ENCODE measurements at regions not wholly inside any gene's neighbourhood (a gene's known extent, or its start where the extent isn't known, plus 50 kb on each side); places are given as distances from the start of the nearest gene placed in this dataset.
A peak's percentile ranks its signal among the peaks of the same experiment; 100 is the strongest.

- H3K36me3 ChIP-seq (ENCODE audit: low read depth) = no peaks in the 10 kb centered on the region
- DNase-seq = no peak
- no peak overlapping the region for H3K4me3 ChIP-seq
- H3K4me2 ChIP-seq (ENCODE audit: unreplicated experiment) = no peak overlapping the region
- no peaks in the 10 kb centered on the region for H3K27me3 ChIP-seq (replicated peaks; ENCODE audit: insufficient read depth)
- H3K9me2 ChIP-seq (ENCODE audit: insufficient read depth) = no peaks in the 10 kb centered on the region
- no peaks in the 10 kb centered on the region for H3F3A ChIP-seq (ENCODE audit: insufficient read depth)
- no peaks in the 10 kb centered on the region for H3K9me3 ChIP-seq (ENCODE audit: low read depth)
- in situ Hi-C loops (cut with MboI) = no loop called here
- TF ChIP-seq EZH2phosphoT487 (IDR thresholded peaks at IDR 0.05; ENCODE audit: insufficient read depth, low read depth) (no peak), EZH2 (IDR thresholded peaks at IDR 0.05; ENCODE audit: insufficient read depth, poor library complexity, severe bottlenecking) (no peak)
- no peaks in the 10 kb centered on the region for H3K79me2 ChIP-seq (ENCODE audit: insufficient read depth)
- H3K27ac ChIP-seq = no peak overlapping the region
- WGBS, 2 experiments (ENCODE audit: low coverage in 1 of 2, low lambda C conversion rate in 2 of 2, missing lambda C conversion rate in 2 of 2) = 45 to 60% methylated on average over 1 of the region's 1 CpG
- no peak overlapping the region for H3K9ac ChIP-seq
- no peaks in the 10 kb centered on the region for H3K4me1 ChIP-seq (ENCODE audit: insufficient read depth)
- no peaks in the 10 kb centered on the region for H4K20me1 ChIP-seq (ENCODE audit: insufficient read depth)
- H2AFZ ChIP-seq = no peak overlapping the region
Observed at GRCh38 chrX:97860226-97860625, 976.5 kb downstream of the RPA4 start.

DNA sequence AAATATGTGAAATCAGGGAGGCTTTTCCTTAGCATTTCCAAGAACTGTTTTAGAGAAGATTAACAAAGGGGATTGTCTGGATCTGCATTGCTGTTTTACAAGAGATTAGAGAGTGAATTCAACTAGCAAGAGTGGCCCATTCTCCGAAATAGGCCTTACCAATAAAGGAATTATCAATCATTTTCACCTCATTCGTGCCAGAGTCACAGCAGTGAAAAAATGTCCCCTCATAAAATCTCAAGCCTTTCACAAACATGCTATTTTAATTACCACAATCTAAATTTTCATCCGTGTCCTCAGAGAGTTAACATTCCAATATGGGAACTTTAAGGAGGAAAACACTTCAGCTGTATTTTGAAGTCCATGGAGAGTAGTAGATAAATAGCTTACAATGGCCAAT, 979.6 kb downstream of the RPA4 start:
- H3K9ac ChIP-seq = no peak overlapping the region
- H3K79me2 ChIP-seq (ENCODE audit: insufficient read depth) = no peaks in the 10 kb centered on the region
- DNase-seq = no peak
- no peak overlapping the region for H3K4me2 ChIP-seq (ENCODE audit: unreplicated experiment)
- H3K9me3 ChIP-seq (ENCODE audit: low read depth) = no peaks in the 10 kb centered on the region
- H3K4me1 ChIP-seq (ENCODE audit: insufficient read depth) = no peaks in the 10 kb centered on the region
- H3K27ac ChIP-seq = no peak overlapping the region
- in situ Hi-C loops (cut with MboI) = no loop called here
- H4K20me1 ChIP-seq (ENCODE audit: insufficient read depth) = no peaks in the 10 kb centered on the region
- 7 to 10% methylated on average over 3 of the region's 3 CpGs for WGBS, 2 experiments (ENCODE audit: low coverage in 1 of 2, low lambda C conversion rate in 2 of 2, missing lambda C conversion rate in 2 of 2)
- H3K9me2 ChIP-seq (ENCODE audit: insufficient read depth) = no peaks in the 10 kb centered on the region
- H3K4me3 ChIP-seq = no peak overlapping the region
- H3K36me3 ChIP-seq (ENCODE audit: low read depth) = no peaks in the 10 kb centered on the region
- no peaks in the 10 kb centered on the region for H3F3A ChIP-seq (ENCODE audit: insufficient read depth)
- no peaks in the 10 kb centered on the region for H3K27me3 ChIP-seq (replicated peaks; ENCODE audit: insufficient read depth)
- H2AFZ ChIP-seq = no peak overlapping the region
- TF ChIP-seq EZH2phosphoT487 (IDR thresholded peaks at IDR 0.05; ENCODE audit: insufficient read depth, low read depth) (no peak), EZH2 (IDR thresholded peaks at IDR 0.05; ENCODE audit: insufficient read depth, poor library complexity, severe bottlenecking) (no peak)

DNA sequence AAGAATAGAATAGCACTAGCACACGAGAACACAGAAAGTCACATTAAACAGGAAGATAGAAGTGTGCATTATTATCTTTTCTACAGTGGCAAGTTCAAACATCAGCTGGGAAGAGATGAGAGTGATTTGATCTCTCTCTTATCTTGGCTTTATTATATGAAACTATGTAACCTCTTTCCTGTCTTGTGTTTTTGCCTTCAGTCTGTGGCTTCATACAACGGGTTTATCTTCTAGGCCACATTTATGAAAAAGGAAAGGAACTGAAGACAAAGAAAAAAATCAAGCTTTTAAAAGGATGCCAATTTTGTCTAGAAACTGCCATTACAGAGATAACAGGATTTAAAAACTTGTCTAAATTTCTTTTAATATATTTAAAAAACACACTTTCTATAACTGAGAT, 983.6 kb downstream of the RPA4 start:
- in situ Hi-C loops (cut with MboI) = no loop called here
- H3K36me3 ChIP-seq (ENCODE audit: low read depth) = no peaks in the 10 kb centered on the region
- H3K9me2 ChIP-seq (ENCODE audit: insufficient read depth) = no peaks in the 10 kb centered on the region
- H3K4me3 ChIP-seq = no peak overlapping the region
- no peaks in the 10 kb centered on the region for H4K20me1 ChIP-seq (ENCODE audit: insufficient read depth)
- H3K79me2 ChIP-seq (ENCODE audit: insufficient read depth) = no peaks in the 10 kb centered on the region
- TF ChIP-seq EZH2phosphoT487 (IDR thresholded peaks at IDR 0.05; ENCODE audit: insufficient read depth, low read depth) (no peak), EZH2 (IDR thresholded peaks at IDR 0.05; ENCODE audit: insufficient read depth, poor library complexity, severe bottlenecking) (no peak)
- no peak overlapping the region for H2AFZ ChIP-seq
- H3K4me1 ChIP-seq (ENCODE audit: insufficient read depth) = no peaks in the 10 kb centered on the region
- H3F3A ChIP-seq (ENCODE audit: insufficient read depth) = no peaks in the 10 kb centered on the region
- no peaks in the 10 kb centered on the region for H3K9me3 ChIP-seq (ENCODE audit: low read depth)
- WGBS, 2 experiments (ENCODE audit: low coverage in 1 of 2, low lambda C conversion rate in 2 of 2, missing lambda C conversion rate in 2 of 2) = 27 to 31% methylated on average over 2 of the region's 2 CpGs
- H3K4me2 ChIP-seq (ENCODE audit: unreplicated experiment) = no peak overlapping the region
- DNase-seq = no peak
- H3K27ac ChIP-seq = no peak overlapping the region
- H3K27me3 ChIP-seq (replicated peaks; ENCODE audit: insufficient read depth) = no peaks in the 10 kb centered on the region
- H3K9ac ChIP-seq = no peak overlapping the region

DNA sequence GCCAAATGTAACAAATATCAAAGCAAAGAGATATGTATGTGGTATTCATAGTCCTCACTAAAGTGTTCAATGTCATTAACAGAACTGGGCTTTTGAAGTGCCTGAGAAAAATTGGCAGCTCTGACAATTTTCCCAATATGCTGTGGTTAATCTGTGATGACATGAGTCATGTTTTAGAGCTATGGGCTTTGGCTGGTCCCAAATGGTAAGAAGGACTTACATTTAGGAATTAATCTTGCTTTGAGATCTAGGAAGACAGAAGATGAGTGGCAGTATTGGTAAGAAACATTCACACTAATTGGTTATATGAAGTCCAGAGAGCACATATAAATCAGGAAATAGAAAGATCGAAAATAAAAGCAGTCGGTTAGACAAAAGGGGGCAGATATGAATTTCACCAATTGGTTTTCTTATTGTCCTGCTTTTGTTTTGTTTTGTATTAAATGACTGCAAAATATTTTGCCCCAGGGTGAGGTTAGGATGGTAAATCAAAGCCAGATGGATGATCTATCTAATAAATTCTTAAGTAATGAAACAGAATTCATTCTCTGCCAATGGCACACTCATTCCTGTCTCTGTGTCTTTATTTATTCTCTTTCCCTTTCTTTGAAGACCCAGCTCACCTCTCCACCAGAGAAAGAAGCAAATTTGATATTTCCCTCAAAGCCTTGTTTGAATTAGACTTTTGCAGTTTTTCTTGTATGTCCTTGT, 993.1 kb downstream of the RPA4 start:
- H3K36me3 ChIP-seq (ENCODE audit: low read depth) = no peaks in the 10 kb centered on the region
- in situ Hi-C loops (cut with MboI) = no loop called here
- TF ChIP-seq EZH2 (IDR thresholded peaks at IDR 0.05; ENCODE audit: insufficient read depth, poor library complexity, severe bottlenecking) (no peak), EZH2phosphoT487 (IDR thresholded peaks at IDR 0.05; ENCODE audit: insufficient read depth, low read depth) (no peak)
- H3K4me3 ChIP-seq = no peak overlapping the region
- no peaks in the 10 kb centered on the region for H3F3A ChIP-seq (ENCODE audit: insufficient read depth)
- H3K27me3 ChIP-seq (replicated peaks; ENCODE audit: insufficient read depth) = no peaks in the 10 kb centered on the region
- H3K79me2 ChIP-seq (ENCODE audit: insufficient read depth) = no peaks in the 10 kb centered on the region
- H4K20me1 ChIP-seq (ENCODE audit: insufficient read depth) = no peaks in the 10 kb centered on the region
- H3K27ac ChIP-seq = no peak overlapping the region
- H2AFZ ChIP-seq = no peak overlapping the region
- 0% methylated on average over 2 of the region's 2 CpGs for WGBS, 2 experiments (ENCODE audit: low coverage in 1 of 2, low lambda C conversion rate in 2 of 2, missing lambda C conversion rate in 2 of 2)
- H3K4me1 ChIP-seq (ENCODE audit: insufficient read depth) = no peaks in the 10 kb centered on the region
- DNase-seq = peak; percentile 9
- H3K4me2 ChIP-seq (ENCODE audit: unreplicated experiment) = no peak overlapping the region
- no peaks in the 10 kb centered on the region for H3K9me3 ChIP-seq (ENCODE audit: low read depth)
- no peaks in the 10 kb centered on the region for H3K9me2 ChIP-seq (ENCODE audit: insufficient read depth)
- no peak overlapping the region for H3K9ac ChIP-seq

All from GM23248 (cell line).